ENCODE measurements at regions not wholly inside any gene's neighbourhood (a gene's known extent, or its start where the extent isn't known, plus 50 kb on each side); places are given as distances from the start of the nearest gene placed in this dataset.

DNA sequence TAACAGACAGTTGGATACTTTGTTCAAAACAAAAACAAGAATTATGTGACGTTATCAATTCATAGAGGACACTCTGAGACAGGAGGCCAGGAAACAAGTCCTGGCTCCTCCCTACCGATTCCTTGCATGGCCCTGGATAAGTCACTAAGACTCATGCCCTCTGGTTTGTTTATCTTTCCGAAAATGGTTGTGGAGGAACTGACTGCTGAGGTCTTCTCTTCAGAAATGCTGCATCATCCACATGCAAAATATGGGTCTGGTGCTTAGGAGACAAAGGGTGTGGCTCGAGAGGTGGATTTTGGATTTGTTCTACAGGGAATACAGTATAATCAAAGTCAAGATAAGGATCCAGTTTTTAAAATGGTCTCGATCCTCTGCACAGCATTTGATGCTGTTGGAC lies 130.9 kb downstream of the RELL1 start:
- TF ChIP-seq, protein P1, sequence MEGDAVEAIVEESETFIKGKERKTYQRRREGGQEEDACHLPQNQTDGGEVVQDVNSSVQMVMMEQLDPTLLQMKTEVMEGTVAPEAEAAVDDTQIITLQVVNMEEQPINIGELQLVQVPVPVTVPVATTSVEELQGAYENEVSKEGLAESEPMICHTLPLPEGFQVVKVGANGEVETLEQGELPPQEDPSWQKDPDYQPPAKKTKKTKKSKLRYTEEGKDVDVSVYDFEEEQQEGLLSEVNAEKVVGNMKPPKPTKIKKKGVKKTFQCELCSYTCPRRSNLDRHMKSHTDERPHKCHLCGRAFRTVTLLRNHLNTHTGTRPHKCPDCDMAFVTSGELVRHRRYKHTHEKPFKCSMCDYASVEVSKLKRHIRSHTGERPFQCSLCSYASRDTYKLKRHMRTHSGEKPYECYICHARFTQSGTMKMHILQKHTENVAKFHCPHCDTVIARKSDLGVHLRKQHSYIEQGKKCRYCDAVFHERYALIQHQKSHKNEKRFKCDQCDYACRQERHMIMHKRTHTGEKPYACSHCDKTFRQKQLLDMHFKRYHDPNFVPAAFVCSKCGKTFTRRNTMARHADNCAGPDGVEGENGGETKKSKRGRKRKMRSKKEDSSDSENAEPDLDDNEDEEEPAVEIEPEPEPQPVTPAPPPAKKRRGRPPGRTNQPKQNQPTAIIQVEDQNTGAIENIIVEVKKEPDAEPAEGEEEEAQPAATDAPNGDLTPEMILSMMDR (conservative IDR thresholded peaks at IDR 0.05 in 1 of 2, IDR thresholded peaks at IDR 0.05 in 1 of 2; ENCODE audit: extremely low read depth in 1 of 2, insufficient read depth in 1 of 2, low read depth in 1 of 2, low read length in 2 of 2) = no peak
- no peak for TF ChIP-seq EZH2 (IDR thresholded peaks at IDR 0.05; ENCODE audit: borderline replicate concordance, low read length)
